NCI-H1092 treated with DMSO at 0.1 percent for 48 hours (cell line): ENCODE measurements at regions not wholly inside any gene's neighbourhood (a gene's known extent, or its start where the extent isn't known, plus 50 kb on each side); places are given as distances from the start of the nearest gene placed in this dataset.

Experiments
- DNase-seq: peaks from one replicate; lab custom pipeline; 2025; lab: John Stamatoyannopoulos, UW

DNA sequence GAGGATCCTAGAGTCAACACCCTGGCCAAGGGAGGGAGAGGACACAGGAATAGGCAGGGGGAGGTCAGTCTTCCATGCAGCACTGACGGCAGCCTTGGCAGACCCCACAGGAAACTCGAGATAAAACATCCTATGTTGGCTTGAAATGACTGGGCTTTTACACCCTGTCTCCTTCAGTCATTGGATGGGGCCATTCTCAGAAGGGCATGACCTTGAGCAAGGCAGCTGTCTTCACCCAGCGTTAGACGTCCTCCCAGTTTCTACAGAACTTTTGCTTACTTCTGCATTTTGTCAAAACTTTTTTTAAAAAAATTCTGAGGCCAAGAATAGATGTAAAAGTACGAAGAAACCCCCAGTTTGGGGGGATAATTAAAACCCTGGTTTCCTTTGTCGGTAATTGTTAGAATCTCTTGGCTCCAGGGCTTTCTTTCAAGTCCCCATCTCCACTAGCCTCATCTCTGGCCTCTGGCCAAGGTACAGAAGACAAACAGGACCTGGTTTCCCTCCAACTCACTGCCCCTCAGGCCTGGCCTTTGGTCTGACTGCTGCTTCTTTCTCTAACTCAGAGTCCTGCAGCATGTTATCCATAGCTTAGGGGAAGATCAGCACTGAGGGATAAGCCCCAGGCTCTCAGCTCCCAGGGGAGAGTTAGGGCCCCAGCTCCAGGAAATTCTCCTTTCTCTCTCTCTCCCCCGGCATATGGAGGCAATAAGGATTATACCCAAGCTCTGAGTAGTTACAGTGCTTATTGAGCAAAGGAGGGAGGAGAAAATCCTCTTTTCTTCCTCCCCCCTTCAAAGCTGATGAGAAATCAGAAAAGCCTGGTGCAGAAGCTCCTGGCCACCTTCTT is 51.6 kb upstream of the KCND3 start:
- DNase-seq: no peak

DNA sequence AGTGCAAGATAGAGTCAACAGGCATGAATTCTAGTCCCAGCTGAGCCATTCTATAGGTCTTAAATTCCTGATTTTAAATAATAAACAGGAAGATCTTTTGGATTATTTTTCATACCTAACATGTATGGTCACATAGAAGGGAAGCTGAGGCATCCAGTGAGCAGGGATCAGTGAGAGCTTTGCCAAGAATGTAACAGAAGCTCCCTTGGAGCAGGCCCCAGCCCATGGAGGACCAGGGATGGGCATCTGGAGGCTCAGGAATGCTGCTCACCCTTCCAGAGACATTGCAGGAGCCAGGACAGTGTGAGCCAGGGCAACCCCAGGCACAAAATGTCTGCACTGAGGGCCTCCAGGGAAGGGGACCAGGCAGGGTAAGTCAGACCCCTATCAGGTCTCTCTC is 54.4 kb upstream of the KCND3 start:
- no peak for DNase-seq

DNA sequence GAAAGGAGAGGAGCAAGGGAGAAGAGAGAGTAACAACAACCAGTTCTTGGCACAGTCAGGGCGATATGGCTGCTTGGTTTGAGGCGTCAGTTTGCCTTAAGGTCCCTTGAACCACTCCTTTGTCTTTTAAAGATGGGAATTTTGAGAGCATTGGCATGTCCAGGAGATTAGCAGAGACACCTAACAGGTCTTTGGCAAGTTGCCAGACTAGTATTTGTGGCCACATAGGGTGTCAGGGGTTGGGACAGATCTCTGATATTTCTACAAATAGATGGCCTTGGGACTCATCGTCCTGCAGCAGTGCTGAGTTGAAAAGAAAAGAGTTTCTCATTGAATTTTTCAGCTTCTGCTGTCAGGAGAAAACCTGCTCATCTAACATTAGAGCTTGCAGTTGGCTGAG is 55.3 kb upstream of the KCND3 start:
- DNase-seq: no peak

DNA sequence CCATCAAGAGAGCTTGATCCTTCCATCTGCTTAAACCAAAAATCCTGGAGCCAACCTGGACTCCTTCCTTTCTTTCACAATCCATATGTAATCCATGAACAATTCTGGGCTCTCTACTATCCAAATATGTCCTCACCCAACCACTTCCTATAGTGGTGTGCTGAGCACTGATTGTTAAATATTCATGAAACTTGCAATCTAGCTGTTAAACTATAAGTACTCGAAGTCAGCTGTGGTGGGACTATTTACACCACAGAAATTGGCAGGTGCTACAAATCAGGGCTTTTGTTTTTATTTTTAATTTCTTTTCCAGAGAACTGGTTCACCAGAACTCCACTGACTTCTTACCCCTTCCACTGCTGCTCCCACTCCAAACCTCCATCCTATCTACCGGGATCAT is 57.2 kb upstream of the KCND3 start:
- no peak for DNase-seq

DNA sequence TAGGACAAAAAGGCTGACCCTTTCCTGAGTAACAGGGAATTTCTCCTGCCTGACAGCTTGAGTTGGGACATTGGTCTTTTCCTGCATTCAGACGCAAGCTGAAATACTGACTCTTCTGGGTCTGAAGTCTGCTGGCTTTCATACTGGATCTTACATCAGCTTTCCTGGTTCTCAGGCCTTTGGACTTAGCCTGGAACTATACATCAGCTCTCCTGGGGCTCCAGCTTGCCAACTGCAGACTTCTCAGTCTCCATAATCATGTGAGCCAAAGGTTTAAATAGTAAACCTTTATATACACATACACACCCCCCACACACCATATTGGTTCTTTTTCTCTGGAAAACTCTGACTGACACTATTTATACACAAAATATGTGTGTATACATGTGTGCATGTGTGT is 59.0 kb upstream of the KCND3 start:
- DNase-seq: no peak

DNA sequence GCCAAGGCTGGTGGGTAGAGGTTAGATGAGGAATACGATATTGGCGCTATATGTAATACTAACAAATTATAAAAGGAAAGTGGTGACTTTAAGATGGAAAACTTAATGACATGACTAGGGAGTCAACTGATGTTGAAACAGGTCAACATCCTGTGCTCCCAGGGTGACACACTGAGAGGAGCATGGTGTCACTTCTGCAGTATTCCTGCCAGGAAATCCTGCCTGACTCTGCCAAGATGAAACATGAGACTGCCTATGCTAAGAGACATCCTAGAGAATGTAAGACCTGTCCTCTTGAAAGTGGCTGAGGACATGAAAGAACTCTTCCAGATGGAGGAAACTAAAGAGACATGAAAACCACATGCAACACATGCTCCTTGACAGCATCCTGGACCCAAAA is 65.0 kb upstream of the KCND3 start:
- DNase-seq: no peak

DNA sequence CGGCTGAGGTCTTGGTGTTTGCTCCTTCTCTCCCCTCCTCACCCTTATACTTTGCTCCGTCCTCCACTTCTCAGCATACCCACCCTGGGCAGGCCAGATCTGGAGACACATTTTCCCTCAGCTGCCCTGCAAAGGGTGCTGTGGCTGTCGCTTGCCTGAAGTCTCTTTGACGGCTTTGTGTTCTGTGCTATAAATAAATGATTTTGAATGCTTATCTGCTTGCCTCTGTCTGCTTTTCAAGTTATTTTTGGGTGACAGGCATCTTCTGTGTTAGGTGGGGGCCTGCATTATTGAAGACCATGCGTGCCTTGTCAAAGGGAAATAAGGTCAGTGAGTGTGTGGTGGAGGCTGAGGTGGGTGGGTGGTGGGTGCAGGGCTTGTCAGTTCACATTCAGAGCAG is 66.9 kb upstream of the KCND3 start:
- DNase-seq: no peak

DNA sequence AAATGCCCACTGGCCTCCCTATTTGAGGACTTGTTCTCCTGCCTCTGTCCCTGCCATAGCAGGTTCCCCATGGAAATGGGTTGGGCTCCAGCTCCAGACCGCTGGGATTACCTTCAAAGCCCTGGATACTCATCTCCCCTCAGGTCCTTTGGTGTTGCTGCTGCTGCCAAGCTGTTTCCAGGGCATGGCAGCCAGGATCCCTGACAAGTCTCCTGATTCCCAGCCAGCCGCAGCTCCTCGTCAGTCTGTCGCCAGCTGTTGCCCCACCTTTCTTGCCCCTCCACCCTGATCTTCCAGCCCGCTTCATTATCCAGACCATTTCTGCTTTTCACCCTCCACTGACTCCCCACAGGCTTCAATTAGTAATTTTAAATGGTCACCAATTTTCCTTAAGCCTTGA is 68.3 kb upstream of the KCND3 start:
- no peak for DNase-seq

DNA sequence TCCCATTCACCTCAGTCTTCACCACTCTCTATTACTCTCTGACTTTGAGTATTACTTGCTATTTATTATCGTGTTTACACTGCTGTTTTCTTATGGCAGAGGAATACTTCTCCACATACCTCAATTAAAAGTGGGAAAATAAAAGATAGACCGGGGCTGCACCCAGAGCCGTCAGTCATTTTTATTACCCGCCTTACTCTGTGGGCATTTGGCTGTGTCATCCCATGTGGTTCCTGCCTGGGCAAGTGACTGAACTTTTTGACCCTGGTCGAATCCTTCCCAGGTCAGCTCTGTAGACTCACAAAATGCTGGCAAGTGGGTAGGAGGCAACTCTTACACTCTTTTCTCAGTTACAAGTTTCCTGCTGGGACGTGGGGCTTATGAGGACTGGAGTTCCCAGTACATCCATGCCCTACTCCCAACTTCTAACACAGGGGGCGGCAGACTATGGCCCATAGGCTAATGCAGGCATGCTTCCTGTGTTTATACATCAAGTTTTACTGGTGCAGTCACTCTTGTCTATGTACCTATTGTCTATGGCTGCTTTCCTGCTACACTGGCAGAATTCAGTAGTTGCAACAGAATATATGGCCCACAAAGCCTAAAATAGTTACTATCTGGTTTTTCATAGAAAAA is 69.5 kb upstream of the KCND3 start:
- no peak for DNase-seq

DNA sequence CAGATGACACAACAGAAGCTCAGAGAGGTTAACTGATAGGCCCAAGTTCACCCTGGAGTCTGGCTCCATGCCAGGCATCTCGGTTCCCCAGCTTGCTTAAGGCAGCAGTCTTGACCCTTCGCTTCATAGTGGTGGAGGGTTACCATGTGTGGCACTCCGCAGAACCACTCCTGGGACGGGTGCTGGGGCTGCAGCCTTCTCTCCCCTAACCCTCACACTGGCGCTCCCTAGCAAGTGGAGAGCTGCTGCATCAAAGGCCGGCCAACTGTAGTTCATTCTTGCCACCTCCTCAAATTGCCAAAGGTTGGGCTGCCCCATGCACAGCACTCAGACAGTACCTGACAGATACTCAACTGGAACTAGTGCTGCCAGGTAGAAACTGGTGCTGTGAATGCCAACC is 70.2 kb upstream of the KCND3 start:
- DNase-seq: no peak

DNA sequence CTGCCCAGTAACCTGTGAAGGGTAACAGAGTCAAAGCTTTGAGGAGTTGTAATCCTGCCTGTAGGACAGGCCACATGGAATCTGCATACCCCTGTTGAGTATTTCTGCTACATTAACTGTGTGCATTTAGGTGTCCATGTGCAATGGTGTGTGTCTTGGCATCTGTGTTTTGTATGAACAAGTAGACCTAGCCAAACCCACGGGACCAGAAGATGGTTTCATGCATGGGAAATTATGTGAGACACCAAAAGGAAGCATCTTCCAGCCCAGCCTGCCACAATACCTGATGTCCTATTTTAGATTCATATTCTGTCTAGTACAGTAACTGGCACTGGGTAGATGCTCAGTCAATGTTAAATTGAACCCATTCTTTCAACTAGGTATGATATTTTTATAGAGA is 70.8 kb upstream of the KCND3 start:
- no peak for DNase-seq

DNA sequence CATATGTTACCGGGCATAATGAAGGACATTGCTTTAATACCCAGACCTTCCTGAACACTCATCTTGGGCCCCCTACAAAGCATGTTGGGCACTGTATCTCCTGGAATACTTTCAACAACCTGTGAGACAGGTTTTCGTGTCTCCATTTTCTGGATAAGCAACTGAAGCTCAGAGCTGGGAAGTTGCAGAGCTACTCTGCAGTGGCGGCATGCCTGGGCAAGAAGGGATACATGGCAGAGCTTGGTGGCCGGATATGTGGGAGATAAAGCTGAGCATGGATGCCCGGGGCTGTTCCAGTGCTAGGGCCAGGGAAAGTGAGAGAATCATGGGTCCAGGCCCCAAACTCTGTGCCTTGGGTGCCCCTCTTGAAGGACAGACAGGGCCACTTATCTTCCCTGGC is 71.6 kb upstream of the KCND3 start:
- DNase-seq: no peak

DNA sequence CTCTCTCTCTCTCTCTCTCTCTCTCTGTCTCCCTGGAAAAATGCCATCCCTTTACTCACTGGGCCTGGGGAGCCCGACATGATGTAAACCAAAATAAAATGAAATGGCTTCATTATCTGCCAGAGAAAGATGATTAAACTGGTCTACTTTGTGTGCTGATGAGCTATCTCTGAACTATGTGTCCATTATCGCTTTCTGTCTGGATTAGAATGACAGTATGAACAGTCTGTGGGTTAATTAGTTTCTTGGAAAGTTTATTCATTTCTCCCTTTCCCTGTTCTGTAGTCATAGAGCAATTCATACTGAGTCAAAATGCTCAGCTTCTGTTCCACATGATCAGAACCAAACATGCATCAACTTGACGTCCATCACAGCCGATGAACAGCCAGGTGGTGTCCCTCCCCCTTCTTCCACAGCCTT is 72.4 kb upstream of the KCND3 start:
- DNase-seq: no peak

DNA sequence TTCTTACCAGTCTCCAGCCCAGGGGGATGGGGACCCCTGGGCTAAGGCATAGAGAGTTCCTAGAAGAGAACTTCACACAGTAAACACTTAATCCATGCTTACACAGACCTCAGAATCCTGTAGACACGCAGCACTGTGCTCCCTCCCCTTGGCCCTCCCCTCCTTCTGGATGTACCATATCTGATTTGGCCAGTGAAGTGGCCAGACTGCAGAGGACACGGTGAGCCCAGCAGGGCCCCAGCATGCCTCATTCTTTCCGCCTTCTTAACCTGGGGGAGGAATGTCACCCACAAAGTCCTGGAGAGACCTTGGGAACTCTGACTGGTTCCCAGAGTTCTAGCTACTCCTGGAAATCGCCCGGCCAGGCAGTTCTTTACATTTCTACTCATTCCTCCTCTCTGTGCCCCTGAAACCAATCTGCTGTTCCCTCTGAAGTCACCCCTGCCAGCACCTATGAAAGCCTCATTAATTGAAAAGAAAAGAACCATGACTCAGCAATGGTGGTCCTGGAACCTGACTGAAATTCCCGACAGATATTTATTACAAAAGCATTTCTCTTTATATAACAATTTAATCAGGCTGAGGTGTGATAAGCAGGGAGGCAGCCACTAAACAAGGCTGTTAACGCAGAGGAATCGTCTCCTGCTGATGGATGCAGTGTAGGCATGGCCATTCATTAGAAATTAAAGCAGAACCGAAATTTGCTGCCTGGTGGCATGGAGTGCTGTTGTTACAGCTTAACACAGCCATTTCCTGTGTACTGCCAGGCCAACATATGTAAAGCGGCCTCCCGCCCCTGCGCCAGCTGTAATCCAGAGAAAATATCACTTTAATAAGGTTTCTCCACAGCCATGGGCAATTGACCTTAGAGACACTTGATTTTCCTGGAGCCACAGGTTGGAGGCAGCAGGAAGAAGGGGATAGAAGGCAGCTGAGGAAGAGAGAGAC is 74.6 kb upstream of the KCND3 start:
- no peak for DNase-seq

DNA sequence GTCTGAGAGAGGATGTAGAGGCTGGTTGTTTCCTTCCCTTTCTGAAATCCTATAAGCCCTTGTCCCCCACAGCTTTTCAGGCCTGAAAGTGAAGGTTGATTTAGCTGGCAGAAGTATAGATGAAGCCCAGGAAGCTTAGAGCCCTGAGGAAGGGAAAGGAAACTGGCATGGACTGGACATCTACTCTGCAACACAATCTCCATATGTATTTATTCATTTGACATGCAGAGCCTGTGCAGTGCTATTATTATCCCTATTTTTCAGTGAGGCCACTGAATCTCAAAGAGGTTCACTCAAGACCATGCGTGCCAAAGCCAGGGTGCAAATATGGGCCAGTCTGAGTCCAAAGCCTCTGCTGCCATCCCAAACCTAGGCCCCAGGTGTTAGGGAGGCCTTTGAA is 78.5 kb upstream of the KCND3 start:
- no peak for DNase-seq

DNA sequence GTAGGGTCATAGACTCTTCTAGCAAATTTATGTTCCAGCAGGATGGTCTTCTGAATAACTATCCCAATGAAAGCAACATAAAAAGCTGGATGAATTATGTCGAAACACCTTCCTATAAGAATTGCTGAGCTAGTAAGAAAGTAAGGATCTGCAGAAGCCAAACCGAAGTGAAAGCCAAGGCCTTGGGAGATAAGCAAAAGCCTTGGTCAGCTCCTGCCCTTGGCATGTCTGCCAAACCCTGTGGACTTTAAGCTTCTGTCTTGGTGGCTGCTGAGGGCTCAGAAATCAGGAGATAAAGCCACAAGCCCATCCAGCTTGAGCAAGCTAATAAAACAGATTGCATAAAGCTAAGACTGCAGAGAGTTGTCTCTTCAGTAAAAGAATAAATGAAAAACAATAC is 81.2 kb upstream of the KCND3 start:
- no peak for DNase-seq

DNA sequence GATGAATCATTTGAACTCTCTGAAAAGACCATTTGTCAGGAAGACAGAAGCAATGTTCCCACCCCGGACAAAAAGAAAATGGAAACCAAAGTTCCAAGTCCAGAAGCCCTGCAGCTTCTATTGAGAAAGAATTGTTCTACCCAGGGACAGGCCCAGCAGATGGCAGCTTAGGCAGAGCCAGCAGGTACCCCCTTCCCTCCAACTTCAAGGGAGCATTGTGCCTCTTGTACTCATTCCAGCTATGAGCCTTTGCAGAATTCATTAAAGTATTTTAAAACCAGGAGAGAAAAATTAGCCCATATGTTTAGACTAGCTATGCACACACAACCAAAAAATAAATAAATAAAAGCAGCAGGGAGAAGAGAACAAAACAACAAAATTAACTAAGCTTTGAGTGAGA is 85.2 kb upstream of the KCND3 start:
- no peak for DNase-seq

DNA sequence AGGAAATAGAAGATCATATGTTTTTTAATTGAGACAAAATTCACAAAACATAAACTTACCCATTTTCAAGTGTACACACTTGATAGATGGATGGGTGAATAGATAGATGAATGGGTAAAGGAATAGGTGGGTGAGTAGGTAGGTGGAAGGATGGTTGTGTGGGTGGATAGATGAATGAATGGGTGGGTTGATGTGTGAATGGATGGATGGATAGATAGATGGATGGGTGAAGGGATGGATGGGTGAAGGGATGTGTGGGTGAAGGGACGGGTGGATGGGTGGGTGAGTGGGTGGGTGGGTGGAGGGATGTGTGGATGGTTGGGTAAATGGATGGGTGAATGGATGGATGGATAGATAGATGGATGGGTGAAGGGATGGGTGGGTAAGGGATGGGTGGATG is 86.1 kb upstream of the KCND3 start:
- DNase-seq: no peak

DNA sequence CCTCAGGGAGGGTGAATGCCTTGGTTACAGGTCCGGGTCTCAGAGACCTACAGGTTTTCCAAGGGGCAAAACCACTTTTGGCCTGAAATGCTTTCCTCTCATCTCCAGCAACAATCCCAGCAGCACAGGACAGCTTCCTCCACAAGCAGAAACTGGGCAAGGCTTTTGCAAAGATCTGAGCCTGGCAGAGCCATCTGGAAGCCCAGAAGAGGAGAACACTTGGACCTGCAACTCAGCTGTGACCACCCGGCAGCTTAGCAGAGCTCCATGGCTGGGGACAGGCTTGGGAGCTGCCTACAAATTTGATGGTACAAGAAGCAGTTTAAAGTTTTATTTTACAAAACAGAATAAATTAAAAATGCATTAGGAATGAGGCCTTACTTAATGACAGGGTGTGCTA is 90.0 kb upstream of the KCND3 start:
- no peak for DNase-seq

DNA sequence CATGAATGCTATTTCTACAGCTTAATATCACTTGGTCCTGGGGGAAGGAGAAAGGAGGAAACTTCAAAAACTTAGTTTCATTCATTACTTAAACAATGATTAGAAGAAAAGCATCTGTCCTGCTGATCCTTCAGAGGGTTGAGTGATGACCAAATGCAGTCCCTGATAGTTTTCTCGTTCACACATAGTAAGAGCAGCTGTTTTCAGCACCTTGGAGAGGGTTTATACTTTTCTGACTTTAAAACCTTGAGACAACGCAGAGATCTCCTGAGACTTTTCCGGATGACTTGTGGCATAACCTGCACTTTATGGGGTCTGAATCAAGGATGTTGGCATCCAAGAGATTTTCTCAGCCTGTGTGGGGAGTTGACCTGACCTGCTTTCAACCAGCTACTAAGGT is 94.0 kb upstream of the KCND3 start:
- DNase-seq: no peak

DNA sequence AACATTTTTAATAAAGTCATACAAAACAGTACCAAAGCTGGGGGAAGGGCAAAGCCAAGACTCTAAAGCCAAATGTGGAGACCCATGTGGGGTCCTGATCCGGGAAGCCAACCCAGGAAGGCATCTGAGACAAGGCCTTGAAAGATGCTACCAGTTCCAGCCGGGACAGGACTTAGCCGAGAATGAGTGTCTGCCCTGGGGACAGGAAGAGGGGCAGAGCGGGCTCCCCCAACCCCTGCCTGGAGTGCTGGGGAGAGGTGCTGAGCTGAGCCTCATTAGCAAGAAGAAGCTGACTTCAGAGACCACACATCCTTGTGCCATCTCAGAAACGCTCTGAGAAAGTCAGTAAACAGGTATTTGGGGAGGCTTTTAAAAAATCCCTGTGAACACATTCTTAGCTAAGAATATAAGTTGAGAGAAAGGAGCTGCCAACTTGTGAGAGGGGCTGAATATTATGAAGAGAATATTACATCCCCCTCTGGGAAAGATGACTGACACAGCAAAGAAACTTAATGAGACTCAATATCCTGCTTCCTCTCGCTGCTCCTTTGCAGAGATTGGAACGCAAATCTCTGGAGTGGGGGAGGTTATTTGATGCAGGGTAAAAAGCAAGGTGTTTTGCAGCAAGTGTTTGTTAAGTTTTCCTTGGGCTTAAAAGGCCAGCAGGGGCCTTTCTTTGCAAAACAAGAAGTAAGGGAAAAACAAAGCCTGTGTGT is 103.3 kb upstream of the KCND3 start:
- no peak for DNase-seq

DNA sequence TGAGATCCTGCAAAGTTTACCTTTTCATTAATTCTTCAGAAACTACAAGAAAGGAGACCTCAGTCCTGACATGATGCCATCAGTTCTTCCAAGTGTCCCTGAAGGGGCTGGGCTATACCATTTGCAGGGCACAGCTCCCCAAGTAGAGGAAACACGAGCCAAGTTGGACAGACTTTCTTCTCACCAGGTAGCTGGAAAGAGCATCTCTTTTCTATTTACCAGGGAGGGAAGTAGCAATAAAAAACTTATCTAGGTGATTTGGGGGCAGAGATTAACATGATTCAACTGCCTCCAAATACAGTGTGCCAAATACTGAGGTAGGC is 103.9 kb upstream of the KCND3 start:
- no peak for DNase-seq
